HG02623 (cell line): ENCODE measurements at regions not wholly inside any gene's neighbourhood (a gene's known extent, or its start where the extent isn't known, plus 50 kb on each side); places are given as distances from the start of the nearest gene placed in this dataset.
"Not testable (repeated sequence)": the region's sequence is repeated elsewhere in the genome, so short reads cannot be mapped to it uniquely, and the experiment has no call there.

Experiments
- ATAC-seq: cut with Tn5 transposase; IDR thresholded peaks from one replicate; pipeline ENCODE4 v1.9.1; 2021; ENCODE audit warnings: moderate library complexity; ENCODE audit not compliant: unreplicated experiment

DNA sequence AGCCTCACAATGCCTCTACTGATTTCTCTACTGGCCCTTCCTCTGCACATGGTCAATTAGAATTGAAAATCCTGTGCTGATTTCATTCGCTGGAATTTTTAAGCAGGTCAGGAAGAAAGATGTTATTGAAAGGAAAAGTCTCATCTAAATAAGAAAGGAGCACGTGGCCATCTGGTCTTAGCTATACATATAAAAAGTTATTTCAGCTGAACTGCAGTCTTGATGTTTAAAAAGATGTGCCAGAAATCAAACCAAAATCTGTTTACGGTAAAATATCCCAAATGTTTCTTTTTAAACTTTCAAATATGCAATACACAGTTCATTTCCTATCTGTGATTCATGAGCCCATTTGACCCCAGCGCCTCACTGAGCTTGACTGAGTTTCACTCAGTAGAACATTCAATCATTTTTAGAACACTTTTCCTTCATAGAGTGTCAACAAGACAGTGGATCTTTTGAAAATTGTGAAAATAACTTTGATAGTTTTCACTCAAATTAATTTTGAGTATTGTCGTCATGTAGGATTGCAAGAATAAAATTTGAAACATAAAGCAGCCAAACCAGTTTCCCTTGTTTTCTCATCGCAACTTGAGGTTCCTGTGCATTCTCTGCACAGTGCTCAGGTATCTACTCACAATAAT, 293.6 kb downstream of the PTPRC start:
- no peak for ATAC-seq

GRCh38 chr1:198933515-198934222, 294.8 kb downstream of the PTPRC start:
- ATAC-seq: no peak

- no peak for ATAC-seq
These were observed 295.6 kb downstream of the PTPRC start for GRCh38 chr1:198934426-198934825.

GRCh38 chr1:198934901-198935305, 296.1 kb downstream of the PTPRC start:
- ATAC-seq: peak; percentile 8

DNA sequence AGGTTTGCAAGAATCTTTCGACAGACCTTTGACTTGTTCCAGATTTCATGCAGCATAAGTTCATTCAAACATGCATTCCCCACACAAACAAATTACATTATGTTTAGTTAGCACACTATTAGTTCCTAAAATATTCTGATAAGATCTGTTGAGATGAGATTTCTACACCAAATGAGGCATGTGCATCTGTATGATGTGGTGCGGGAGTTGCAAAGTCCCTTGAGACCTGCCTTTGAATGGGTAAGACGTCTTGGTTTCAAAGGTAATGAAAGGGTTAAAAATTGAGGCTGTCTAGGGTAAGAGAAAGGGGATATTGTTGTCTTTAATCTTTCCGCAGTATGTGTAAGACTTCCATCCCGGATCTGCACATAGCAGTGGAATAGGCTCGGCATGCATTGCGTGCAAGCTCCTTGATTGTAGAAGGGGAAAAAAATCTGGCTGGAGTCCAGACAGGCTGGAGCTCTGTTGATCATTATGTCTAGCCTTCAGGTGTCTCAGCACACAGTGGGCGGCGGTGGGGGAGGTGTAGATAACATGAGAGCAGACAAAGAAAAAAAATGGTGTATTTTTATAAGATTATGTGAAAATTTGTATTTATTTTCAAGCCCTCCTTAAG, 296.6 kb downstream of the PTPRC start:
- ATAC-seq: peak; percentile 38

DNA sequence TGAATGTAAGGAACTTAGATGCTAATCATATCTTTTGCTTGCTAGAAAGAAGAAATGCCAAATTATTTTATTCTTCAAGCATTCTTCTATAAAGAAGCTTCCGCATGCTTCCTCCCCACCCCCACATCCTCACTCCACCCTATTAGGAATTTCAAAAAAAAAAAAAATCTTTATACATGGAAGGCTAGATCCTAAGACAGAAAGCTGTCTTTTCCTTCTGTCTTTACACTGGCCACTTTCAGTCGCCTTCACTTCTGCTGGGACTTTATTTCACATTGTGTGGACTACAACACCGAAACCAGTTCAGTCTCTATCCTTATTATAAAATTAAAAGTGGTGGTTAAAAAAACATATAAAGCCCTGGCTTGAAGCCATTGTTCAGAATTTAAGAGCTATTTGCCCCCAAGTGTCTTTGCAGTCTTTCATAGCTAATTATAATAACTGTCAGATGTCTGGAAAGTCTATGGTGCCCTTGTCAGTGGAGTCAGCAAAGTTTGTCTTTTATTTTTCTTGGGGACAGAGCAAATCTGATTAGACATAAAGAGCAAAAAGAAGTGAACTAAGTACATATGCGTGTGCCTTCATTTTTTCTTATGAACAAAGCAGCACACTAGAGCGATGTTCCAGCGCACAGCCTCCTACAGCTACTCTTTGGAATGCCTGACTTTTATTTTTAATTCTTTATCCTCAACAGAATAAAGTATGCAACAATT, 297.7 kb downstream of the PTPRC start:
- ATAC-seq: no peak

GRCh38 chr1:198937231-198938031, 298.6 kb downstream of the PTPRC start:
- ATAC-seq: peak; percentile 90

GRCh38 chr1:198939286-198939685, 300.4 kb downstream of the PTPRC start:
- ATAC-seq: no peak

DNA sequence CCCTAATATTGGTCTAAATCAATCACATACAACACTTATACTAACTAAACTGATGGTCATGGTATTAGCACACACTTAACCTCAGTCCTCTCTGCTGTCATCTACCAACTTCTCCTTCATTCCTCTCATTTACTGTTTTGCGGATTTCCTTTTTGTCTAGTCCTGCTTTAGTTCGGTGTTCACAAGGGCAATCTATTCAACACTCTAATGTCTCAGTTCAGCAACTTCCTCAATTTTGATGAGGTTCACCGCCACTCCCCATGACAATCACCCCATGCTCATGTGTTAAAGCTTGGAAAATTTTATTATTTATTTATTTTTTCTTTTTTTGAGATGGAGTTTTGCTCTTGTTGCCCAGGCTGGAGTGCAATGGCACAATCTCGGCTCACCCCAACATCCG, 301.1 kb downstream of the PTPRC start:
- ATAC-seq: no peak

DNA sequence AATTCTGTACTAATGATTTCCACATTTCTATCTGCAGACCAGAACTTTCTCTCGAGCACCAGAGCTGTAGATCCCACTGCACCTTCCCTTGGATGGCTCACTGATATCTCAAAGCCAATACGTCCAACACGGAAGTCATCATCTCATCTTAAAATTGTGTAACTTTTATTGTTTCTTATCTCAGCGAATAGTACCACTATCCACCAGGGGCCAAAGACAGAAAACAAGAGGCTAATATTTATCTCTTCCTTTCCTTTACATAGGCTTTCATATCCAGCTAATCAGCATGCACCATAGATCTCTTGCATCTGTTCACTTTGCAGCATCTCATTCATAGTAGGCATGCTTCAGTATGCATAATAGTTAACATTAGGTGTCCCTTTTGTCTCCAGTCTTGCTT, 303.6 kb downstream of the PTPRC start:
- no peak for ATAC-seq

DNA sequence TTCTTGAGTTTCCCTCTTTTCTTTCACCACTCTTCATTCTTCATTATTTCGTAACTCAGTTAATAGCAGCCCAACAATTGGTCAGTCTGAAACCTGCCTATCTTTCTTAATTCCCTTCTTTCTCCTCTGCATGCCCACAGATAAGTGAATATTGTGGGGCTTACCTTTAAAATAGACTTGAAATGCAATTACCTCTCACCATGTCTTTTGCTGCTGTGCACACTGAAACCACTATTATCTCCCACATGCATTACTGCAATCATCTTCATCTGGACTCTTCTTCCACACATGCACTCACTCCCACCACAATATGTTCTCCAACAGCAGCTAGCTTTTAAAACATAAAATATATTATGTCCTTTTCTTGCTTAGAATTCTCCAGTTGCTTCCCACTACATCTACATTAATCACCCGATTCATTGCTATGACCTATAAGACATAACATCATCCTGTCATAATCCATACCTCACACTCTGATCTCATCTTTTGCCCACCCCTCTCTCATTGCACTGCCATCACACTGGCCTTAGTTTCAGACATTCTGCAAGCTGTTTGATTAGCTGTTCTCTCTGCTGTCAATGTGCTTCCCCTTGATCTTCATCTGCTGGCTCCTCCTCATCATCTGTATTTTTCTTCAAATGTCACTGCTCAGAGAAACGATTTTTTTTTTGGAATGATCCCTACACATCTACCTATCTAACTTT, 304.8 kb downstream of the PTPRC start:
- no peak for ATAC-seq

DNA sequence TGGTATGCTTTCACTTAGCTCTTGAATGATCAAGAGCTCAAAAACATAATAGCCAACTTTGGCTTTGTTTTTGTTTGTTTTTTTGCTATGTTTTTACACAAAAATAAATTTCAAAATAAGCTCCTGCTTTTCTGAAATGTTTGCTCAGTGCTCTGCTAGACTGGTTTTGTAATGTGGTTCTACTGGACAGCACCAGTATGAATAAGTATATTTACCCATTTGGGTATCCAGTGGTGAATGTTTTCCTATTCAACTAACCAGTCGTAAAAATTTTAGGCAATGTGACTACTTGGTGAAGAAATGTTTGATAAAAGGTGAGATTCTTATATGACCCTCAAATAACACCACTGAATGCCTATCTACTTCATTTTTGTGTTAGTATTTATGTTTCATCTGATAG, 308.6 kb downstream of the PTPRC start:
- no peak for ATAC-seq

- no peak for ATAC-seq
These were observed 310.2 kb downstream of the PTPRC start for GRCh38 chr1:198948895-198949659.

DNA sequence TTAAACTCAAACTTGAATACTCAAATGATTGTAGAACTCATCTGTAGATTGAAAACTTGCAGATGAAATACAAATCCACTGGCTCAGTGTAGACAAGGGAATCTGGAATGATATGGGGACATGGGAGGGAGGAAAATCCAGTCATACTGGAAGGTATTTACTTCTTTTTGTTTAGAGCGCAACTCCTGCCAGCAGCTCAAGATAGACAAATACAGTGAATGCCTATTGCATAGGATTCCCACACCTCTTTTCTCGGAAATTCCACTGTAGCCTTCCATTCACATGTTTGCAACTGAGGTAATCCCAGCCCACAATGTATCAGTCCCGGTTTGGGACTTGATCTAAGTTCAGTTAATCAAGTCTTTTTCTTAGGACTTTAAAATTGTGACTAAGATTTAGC, 311.2 kb downstream of the PTPRC start:
- ATAC-seq: no peak

DNA sequence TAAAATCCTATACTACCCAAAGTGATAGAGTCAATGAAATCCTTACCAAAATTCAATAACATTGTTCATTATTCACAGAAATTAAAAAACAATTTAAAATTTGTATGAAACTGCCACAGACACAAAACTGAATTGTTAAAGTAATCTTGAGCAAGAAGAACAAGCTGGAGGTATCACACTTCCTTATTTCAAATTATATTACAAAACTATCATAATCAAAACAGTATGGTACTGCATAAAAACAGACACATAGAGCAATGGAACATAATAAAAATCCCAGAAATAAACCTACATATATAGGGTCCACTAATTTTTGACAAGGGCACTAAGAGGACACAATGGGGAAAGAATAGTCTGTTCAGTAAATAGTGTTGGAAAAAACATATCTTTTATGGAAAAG, 316.2 kb downstream of the PTPRC start:
- no peak for ATAC-seq

- ATAC-seq: no peak
These were observed 318.2 kb downstream of the PTPRC start for GRCh38 chr1:198957044-198957443.

GRCh38 chr1:198959032-198959431, 320.2 kb downstream of the PTPRC start:
- no peak for ATAC-seq

GRCh38 chr1:198959676-198960075, 320.8 kb downstream of the PTPRC start:
- no peak for ATAC-seq

DNA sequence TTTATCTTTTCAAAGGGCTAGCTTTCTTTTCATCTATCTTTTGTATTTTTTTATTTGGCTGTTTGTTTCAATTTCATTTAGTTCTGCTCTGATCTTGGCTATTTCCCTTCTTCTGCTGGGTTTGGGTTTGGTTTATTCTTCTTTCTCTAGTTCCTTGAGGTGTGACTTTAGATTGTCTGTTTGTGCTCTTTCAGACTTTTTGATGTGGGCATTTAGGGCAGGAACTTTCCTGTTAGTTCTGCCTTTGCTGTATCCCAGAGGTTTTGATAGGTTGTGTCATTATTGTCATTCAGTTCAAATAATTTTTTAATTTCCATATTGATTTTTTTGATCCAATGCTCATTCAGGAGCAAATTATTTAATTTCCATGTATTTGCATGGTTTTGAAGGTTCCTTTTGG, 325.0 kb downstream of the PTPRC start:
- ATAC-seq: not testable (repeated sequence)

- ATAC-seq: no peak
These were observed 327.7 kb downstream of the PTPRC start for GRCh38 chr1:198966519-198966918.
